MM.1S (cell line): ENCODE measurements at regions not wholly inside any gene's neighbourhood (a gene's known extent, or its start where the extent isn't known, plus 50 kb on each side); places are given as distances from the start of the nearest gene placed in this dataset.
A peak's percentile ranks its signal among the peaks of the same experiment; 100 is the strongest.

Experiments used
- DNase-seq: peaks from one replicate; pipeline ENCODE4 v3.0.0-alpha.2; 2015
- H2AFZ ChIP-seq: fragments of 300-600 bp; sonication (generic); 2 replicates; pipeline ENCODE4 v1.6.0; 2016; ENCODE audit warnings: antibody characterized with exemption, low read length
- H3F3A ChIP-seq: fragments of 300-600 bp; sonication (generic); 2 replicates; pipeline ENCODE4 v1.6.1; 2016; ENCODE audit warnings: mild to moderate bottlenecking, antibody characterized with exemption, low read length, moderate library complexity, mixed read lengths; ENCODE audit not compliant: insufficient read depth
- H3K27ac ChIP-seq: fragments of 300-600 bp; sonication (generic); 2 replicates; pipeline ENCODE4 v1.5.1; 2016; ENCODE audit warnings: mild to moderate bottlenecking, low read length
- H3K27me3 ChIP-seq: fragments of 300-600 bp; sonication (generic); replicated peaks from 2 replicates; pipeline ENCODE4 v1.6.0; 2016; ENCODE audit warnings: low read length; ENCODE audit not compliant: insufficient read depth
- H3K36me3 ChIP-seq: fragments of 300-600 bp; sonication (generic); replicated peaks from 2 replicates; pipeline ENCODE4 v1.6.1; 2016; ENCODE audit warnings: mild to moderate bottlenecking, low read length, mixed read lengths; ENCODE audit not compliant: insufficient read depth
- H3K4me1 ChIP-seq: fragments of 300-600 bp; sonication (generic); 2 replicates; pipeline ENCODE4 v1.6.1; 2016; ENCODE audit warnings: low read length, mixed read lengths
- H3K4me2 ChIP-seq: fragments of 300-600 bp; sonication (generic); 2 replicates; pipeline ENCODE4 v1.6.0; 2016; ENCODE audit warnings: low read depth, low read length
- H3K4me3 ChIP-seq: fragments of 300-600 bp; sonication (generic); 2 replicates; pipeline ENCODE4 v1.5.1; 2016; ENCODE audit warnings: low read length, mixed read lengths
- H3K79me2 ChIP-seq: fragments of 300-600 bp; sonication (generic); 2 replicates; pipeline ENCODE4 v1.6.1; 2016; ENCODE audit warnings: mixed run types, low read length, mixed read lengths
- H3K9ac ChIP-seq: fragments of 300-600 bp; sonication (generic); 2 replicates; pipeline ENCODE4 v1.6.1; 2016; ENCODE audit warnings: low read length, mixed read lengths
- H3K9me2 ChIP-seq: fragments of 300-600 bp; sonication (generic); replicated peaks from 2 replicates; pipeline ENCODE4 v1.6.1; 2016; ENCODE audit warnings: mild to moderate bottlenecking, low read length, mixed read lengths; ENCODE audit not compliant: insufficient read depth
- H3K9me3 ChIP-seq: fragments of 300-600 bp; sonication (generic); replicated peaks from 2 replicates; pipeline ENCODE4 v1.6.1; 2016; ENCODE audit warnings: mild to moderate bottlenecking, low read length, mixed read lengths; ENCODE audit not compliant: insufficient read depth
- H4K20me1 ChIP-seq: fragments of 300-600 bp; sonication (generic); 2 replicates; pipeline ENCODE4 v1.6.1; 2016; ENCODE audit warnings: mild to moderate bottlenecking, low read length, moderate library complexity, mixed read lengths; ENCODE audit not compliant: insufficient read depth
- EZH2 ChIP-seq: fragments of 300-600 bp; sonication (generic); optimal IDR thresholded peaks from 2 replicates; pipeline ENCODE3; 2017; ENCODE audit warnings: low read depth, mild to moderate bottlenecking, antibody characterized with exemption, low read length, mixed read lengths
- EZH2phosphoT487 ChIP-seq: fragments of 300-600 bp; sonication (generic); IDR thresholded peaks from 2 replicates; pipeline ENCODE4 v1.6.1; 2018; ENCODE audit warnings: antibody characterized with exemption, low read length
- TF ChIP-seq, protein P1 (sequence below): fragments of 300-600 bp; sonication (generic); IDR thresholded peaks from 2 replicates; pipeline ENCODE4 v1.5.1; 2016; ENCODE audit warnings: antibody characterized with exemption, low read length, mixed read lengths

DNA sequence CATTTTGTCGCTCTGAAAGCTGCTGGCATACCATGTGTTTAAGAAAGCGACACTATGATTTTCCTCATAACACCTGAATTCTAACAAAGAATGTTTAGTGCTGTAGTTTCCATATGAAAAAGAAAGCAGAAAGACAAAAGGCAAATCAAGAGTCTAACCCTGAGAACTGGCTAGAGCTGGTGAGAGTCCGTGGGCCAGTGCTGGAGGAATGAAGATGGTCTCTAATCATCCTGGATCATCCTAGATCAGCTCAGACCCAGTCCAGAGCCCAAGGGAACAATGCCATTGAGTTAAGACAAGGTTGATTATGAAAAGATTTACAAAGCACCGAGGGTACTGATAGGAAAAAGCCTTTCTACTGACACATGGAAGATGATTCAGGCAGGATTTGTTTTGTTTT, 73.0 kb upstream of the MYLIP start:
- Histone ChIP-seq H3K36me3 (no peaks in the 10 kb centered on the region), H3K27me3 (no peaks in the 10 kb centered on the region), H3K4me1 (0 out of 2 replicates have a peak, but pooled peaks cover 4% of the 10 kb centered on the region), H2AFZ (peak overlapping the region; percentile 78), H3K9me2 (no peaks in the 10 kb centered on the region), H3F3A (no peaks in the 10 kb centered on the region), H3K9ac (peak overlapping the region; percentile 46; the same call in 1 of the 2 replicates), H3K27ac (peak overlapping the region; percentile 16; the same call in 1 of the 2 replicates), H3K9me3 (no peaks in the 10 kb centered on the region), H3K4me3 (peak overlapping the region; percentile 58), H3K79me2 (no peaks in the 10 kb centered on the region), H3K4me2 (peak overlapping the region; percentile 77), H4K20me1 (no peaks in the 10 kb centered on the region)
- no peak for TF ChIP-seq EZH2phosphoT487
- TF ChIP-seq EZH2, result no peak
- TF ChIP-seq, protein P1, sequence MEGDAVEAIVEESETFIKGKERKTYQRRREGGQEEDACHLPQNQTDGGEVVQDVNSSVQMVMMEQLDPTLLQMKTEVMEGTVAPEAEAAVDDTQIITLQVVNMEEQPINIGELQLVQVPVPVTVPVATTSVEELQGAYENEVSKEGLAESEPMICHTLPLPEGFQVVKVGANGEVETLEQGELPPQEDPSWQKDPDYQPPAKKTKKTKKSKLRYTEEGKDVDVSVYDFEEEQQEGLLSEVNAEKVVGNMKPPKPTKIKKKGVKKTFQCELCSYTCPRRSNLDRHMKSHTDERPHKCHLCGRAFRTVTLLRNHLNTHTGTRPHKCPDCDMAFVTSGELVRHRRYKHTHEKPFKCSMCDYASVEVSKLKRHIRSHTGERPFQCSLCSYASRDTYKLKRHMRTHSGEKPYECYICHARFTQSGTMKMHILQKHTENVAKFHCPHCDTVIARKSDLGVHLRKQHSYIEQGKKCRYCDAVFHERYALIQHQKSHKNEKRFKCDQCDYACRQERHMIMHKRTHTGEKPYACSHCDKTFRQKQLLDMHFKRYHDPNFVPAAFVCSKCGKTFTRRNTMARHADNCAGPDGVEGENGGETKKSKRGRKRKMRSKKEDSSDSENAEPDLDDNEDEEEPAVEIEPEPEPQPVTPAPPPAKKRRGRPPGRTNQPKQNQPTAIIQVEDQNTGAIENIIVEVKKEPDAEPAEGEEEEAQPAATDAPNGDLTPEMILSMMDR, result no peak
- DNase-seq, result peak; percentile 29

DNA sequence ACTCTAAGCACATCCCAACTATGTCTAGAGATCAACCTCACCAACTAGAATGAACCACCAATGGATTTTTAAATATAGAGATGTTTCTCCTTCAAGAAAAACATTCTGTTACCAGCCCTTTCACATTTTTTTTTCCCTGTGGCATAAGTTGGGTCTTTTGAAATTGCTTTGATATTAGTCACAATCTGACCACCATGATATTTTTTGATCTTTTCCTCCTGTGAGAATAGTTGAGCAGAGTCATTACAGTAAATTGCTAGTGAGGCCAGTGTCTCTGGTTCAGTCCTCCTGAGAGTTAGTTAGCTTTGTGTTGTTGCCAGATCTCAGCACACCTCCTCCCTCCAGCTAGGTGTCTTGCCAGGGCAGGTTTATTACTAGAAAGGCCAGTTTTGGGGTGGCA, 79.7 kb upstream of the MYLIP start:
- TF ChIP-seq EZH2 (no peak), EZH2phosphoT487 (no peak)
- TF ChIP-seq, protein P1, result no peak
- Histone ChIP-seq H3F3A (no peaks in the 10 kb centered on the region), H3K36me3 (no peaks in the 10 kb centered on the region)

DNA sequence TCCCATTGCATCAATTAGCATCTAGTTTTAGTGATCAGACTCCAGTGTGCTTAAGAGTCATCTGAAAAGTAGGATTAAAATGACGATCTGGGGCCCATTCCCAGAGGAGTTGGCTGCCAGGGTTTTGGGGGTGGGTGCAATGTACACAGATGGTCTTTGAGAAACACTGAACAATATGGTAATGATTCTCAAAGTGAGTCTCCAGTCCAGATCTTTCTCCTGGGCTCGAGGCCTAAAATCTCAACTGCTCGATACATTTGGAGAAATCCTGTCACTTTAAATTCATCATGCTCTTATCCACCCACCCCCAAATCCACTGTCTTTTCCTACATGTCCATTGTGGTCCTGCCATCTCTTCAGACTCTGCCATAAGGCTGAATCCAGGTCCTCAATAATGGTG, 80.7 kb upstream of the MYLIP start:
- Histone ChIP-seq H4K20me1 (no peaks in the 10 kb centered on the region), H3K36me3 (no peaks in the 10 kb centered on the region), H3K9me3 (no peaks in the 10 kb centered on the region), H3K4me2 (no peak overlapping the region), H3F3A (no peaks in the 10 kb centered on the region), H3K9me2 (no peaks in the 10 kb centered on the region), H3K27ac (no peak overlapping the region), H3K4me3 (no peak overlapping the region), H2AFZ (no peak overlapping the region), H3K27me3 (no peaks in the 10 kb centered on the region), H3K4me1 (peaks cover 8% of the 10 kb centered on the region), H3K79me2 (no peaks in the 10 kb centered on the region), H3K9ac (no peak overlapping the region)
- TF ChIP-seq EZH2phosphoT487, result no peak
- TF ChIP-seq EZH2, result no peak
- TF ChIP-seq, protein P1, result no peak
- DNase-seq, result no peak

More for the DNA sequence above, 79.7 kb upstream of the MYLIP start:
- no peak overlapping the region for H3K27ac ChIP-seq
- H4K20me1 ChIP-seq, result no peaks in the 10 kb centered on the region
- no peaks in the 10 kb centered on the region for H3K9me2 ChIP-seq
- H3K4me1 ChIP-seq, result no peaks in the 10 kb centered on the region
- no peak overlapping the region for H2AFZ ChIP-seq
- DNase-seq, result no peak
- H3K27me3 ChIP-seq, result no peaks in the 10 kb centered on the region
- no peaks in the 10 kb centered on the region for H3K9me3 ChIP-seq
- no peak overlapping the region for H3K4me3 ChIP-seq
- no peak overlapping the region for H3K4me2 ChIP-seq
- no peaks in the 10 kb centered on the region for H3K79me2 ChIP-seq
- no peak overlapping the region for H3K9ac ChIP-seq
